ENCODE measurements at regions not wholly inside any gene's neighbourhood (a gene's known extent, or its start where the extent isn't known, plus 50 kb on each side); places are given as distances from the start of the nearest gene placed in this dataset.

DNA sequence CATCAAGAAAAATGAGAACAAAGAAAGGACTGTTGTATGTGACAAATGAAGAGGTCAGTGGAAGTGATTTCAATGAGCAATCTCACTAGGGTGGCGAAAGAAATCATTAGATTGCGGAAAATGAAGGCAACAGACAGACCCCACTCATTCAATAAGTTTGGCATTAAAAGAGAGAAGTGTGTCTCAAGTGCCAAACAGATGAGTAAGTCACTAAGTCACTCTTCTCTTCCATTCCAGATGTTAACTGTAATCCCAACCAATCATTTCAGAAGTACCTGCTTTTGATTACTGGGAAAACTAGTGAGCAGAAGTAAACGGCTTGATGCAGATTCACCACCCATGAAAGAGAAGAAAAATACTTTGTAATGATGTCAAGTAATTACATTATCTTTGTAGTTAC is 144.3 kb upstream of the PRMT6 start:
- BruUV-seq (replicated peaks) = no TSS peak
- Histone ChIP-seq H3K36me3 (replicated peaks in 1 of 2; ENCODE audit: control insufficient read depth in 1 of 2, insufficient read depth in 2 of 2, low read length in 2 of 2) (no peaks in the 10 kb centered on the region), H3K4me2 (ENCODE audit: low read depth, low read length) (no peak overlapping the region), H4K20me1 (ENCODE audit: insufficient read depth, low read length) (no peaks in the 10 kb centered on the region), H2AFZ (ENCODE audit: low read length) (no peak overlapping the region), H3K4me1 (ENCODE audit: insufficient read depth, low read length) (no peaks in the 10 kb centered on the region), H3K27me3 (ENCODE audit: control insufficient read depth in 1 of 2, insufficient read depth in 2 of 2, low read length in 2 of 2) (no peaks in the 10 kb centered on the region), H3K27ac (ENCODE audit: extremely low read length, insufficient read depth, low read length) (no peak overlapping the region), H3K79me2 (ENCODE audit: insufficient read depth, low read length) (no peaks in the 10 kb centered on the region), H3K4me3 (replicated peaks in 1 of 3; ENCODE audit: insufficient read depth in 1 of 3, low read depth in 2 of 3, low read length in 3 of 3) (no peak overlapping the region), H3K9me3 (ENCODE audit: low read length) (peaks cover 46% of the 10 kb centered on the region), H3K9ac (ENCODE audit: insufficient read depth, low read depth, low read length) (no peak overlapping the region)
- in situ Hi-C loops (cut with HindIII; ENCODE audit: extremely low pct_ligation_motif_present, low pct_unique_long_range_greater_than_20kb) (no loop called here), intact Hi-C loops (cut with micrococcal nuclease; ENCODE audit: unreplicated experiment) (no loop called here)
- TF ChIP-seq ZNF510 (CRISPR knock-in tag; IDR thresholded peaks at IDR 0.05; ENCODE audit: low read depth) (no peak), ZNF280B (CRISPR knock-in tag; IDR thresholded peaks at IDR 0.05; ENCODE audit: borderline replicate concordance) (no peak), FOXA1 (IDR thresholded peaks at IDR 0.05) (no peak), FOXA1 (CRISPR knock-in tag; IDR thresholded peaks at IDR 0.05) (no peak), MXD4 (CRISPR knock-in tag; IDR thresholded peaks at IDR 0.05) (no peak)
- ChIA-PET POLR2A (no interaction called here), CTCF (ENCODE audit: low intra/inter-chr PET ratio, low total read pairs) (no interaction called here)
- WGBS (ENCODE audit: low lambda C conversion rate) = 6% methylated on average over 3 of the region's 3 CpGs
- FAIRE-seq = no peak
- ATAC-seq = no peak
- no peak for DNase-seq (ENCODE audit: low spot score)

DNA sequence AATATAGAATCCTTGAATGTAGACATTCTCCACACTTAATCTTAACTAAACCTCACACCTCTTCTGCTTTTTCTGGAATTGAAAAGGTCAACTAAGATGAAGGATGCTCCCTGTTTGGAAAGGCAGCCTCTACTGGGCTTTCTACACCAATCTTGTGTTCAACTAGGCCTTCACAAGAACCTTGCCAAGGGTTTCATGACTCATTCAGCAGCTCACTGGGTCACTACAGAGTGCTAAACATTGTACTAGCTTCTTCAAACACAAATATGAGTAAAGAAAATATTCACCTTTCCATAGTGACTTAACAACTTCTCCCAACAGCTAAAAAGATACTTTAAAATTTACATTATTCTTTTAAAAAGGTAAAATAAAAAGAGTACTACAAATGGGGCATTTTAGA is 135.3 kb upstream of the PRMT6 start:
- no peak overlapping the region for H3K9ac ChIP-seq (ENCODE audit: insufficient read depth, low read depth, low read length)
- H3K4me2 ChIP-seq (ENCODE audit: low read depth, low read length) = no peak overlapping the region
- no peak overlapping the region for H2AFZ ChIP-seq (ENCODE audit: low read length)
- no peak overlapping the region for H3K27ac ChIP-seq (ENCODE audit: extremely low read length, insufficient read depth, low read length)
- POLR2A ChIA-PET = no interaction called here
- H3K36me3 ChIP-seq (replicated peaks in 1 of 2; ENCODE audit: control insufficient read depth in 1 of 2, insufficient read depth in 2 of 2, low read length in 2 of 2) = no peaks in the 10 kb centered on the region
- peaks cover 39% of the 10 kb centered on the region for H3K9me3 ChIP-seq (ENCODE audit: low read length)
- no peak for DNase-seq (ENCODE audit: low spot score)
- no peaks in the 10 kb centered on the region for H3K79me2 ChIP-seq (ENCODE audit: insufficient read depth, low read length)
- BruUV-seq (replicated peaks) = no TSS peak
- no peaks in the 10 kb centered on the region; a peak in 1 of 5 replicates for H3K27me3 ChIP-seq (ENCODE audit: control insufficient read depth in 1 of 2, insufficient read depth in 2 of 2, low read length in 2 of 2)
- no peaks in the 10 kb centered on the region for H3K4me1 ChIP-seq (ENCODE audit: insufficient read depth, low read length)
- no peaks in the 10 kb centered on the region for H4K20me1 ChIP-seq (ENCODE audit: insufficient read depth, low read length)
- ATAC-seq = no peak
- FAIRE-seq = no peak
- in situ Hi-C loops (cut with HindIII; ENCODE audit: extremely low pct_ligation_motif_present, low pct_unique_long_range_greater_than_20kb) (no loop called here), intact Hi-C loops (cut with micrococcal nuclease; ENCODE audit: unreplicated experiment) (no loop called here)
- CTCF ChIA-PET (ENCODE audit: low intra/inter-chr PET ratio, low total read pairs) = no interaction called here
- H3K4me3 ChIP-seq (replicated peaks in 1 of 3; ENCODE audit: insufficient read depth in 1 of 3, low read depth in 2 of 3, low read length in 3 of 3) = no peak overlapping the region
- no peak for TF ChIP-seq ZNF24 (IDR thresholded peaks at IDR 0.05)
- TF ChIP-seq ZNF816 (CRISPR knock-in tag; IDR thresholded peaks at IDR 0.05; ENCODE audit: borderline replicate concordance) = no peak
- TF ChIP-seq, protein P1, sequence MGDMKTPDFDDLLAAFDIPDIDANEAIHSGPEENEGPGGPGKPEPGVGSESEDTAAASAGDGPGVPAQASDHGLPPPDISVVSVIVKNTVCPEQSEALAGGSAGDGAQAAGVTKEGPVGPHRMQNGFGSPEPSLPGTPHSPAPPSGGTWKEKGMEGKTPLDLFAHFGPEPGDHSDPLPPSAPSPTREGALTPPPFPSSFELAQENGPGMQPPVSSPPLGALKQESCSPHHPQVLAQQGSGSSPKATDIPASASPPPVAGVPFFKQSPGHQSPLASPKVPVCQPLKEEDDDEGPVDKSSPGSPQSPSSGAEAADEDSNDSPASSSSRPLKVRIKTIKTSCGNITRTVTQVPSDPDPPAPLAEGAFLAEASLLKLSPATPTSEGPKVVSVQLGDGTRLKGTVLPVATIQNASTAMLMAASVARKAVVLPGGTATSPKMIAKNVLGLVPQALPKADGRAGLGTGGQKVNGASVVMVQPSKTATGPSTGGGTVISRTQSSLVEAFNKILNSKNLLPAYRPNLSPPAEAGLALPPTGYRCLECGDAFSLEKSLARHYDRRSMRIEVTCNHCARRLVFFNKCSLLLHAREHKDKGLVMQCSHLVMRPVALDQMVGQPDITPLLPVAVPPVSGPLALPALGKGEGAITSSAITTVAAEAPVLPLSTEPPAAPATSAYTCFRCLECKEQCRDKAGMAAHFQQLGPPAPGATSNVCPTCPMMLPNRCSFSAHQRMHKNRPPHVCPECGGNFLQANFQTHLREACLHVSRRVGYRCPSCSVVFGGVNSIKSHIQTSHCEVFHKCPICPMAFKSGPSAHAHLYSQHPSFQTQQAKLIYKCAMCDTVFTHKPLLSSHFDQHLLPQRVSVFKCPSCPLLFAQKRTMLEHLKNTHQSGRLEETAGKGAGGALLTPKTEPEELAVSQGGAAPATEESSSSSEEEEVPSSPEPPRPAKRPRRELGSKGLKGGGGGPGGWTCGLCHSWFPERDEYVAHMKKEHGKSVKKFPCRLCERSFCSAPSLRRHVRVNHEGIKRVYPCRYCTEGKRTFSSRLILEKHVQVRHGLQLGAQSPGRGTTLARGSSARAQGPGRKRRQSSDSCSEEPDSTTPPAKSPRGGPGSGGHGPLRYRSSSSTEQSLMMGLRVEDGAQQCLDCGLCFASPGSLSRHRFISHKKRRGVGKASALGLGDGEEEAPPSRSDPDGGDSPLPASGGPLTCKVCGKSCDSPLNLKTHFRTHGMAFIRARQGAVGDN (CRISPR knock-in tag; IDR thresholded peaks at IDR 0.05) = no peak
- TF ChIP-seq ATM (IDR thresholded peaks at IDR 0.05; ENCODE audit: borderline replicate concordance) = no peak
- TF ChIP-seq, protein P2, sequence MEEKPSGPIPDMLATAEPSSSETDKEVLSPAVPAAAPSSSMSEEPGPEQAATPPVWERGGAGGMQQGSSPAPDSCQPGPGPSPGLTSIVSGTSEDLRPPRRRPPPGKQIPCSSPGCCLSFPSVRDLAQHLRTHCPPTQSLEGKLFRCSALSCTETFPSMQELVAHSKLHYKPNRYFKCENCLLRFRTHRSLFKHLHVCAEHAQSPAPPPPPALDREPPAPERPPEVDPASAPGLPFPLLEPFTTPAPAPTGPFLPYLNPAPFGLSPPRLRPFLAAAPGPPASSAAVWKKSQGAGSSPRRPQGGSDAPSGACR (CRISPR knock-in tag; IDR thresholded peaks at IDR 0.05) = no peak
- no peak for TF ChIP-seq ZUFSP (CRISPR knock-in tag; IDR thresholded peaks at IDR 0.05; ENCODE audit: borderline replicate concordance)
- TF ChIP-seq MTF1 (CRISPR knock-in tag; IDR thresholded peaks at IDR 0.05) = no peak
